Neural progenitor cell (in vitro differentiated cells): ENCODE measurements at regions not wholly inside any gene's neighbourhood (a gene's known extent, or its start where the extent isn't known, plus 50 kb on each side); places are given as distances from the start of the nearest gene placed in this dataset.

Experiments used
- DNase-seq: peaks from one replicate; pipeline ENCODE4 v3.0.0-alpha.2; 2016; ENCODE audit warnings: low spot score
- H2AFZ ChIP-seq: fragments of 200-600 bp; sonication (generic); replicated peaks from 2 replicates; pipeline ENCODE4 v1.6.1; 2016; ENCODE audit warnings: antibody characterized with exemption
- H3F3A ChIP-seq: fragments of 200-600 bp; sonication (generic); 2 replicates; pipeline ENCODE4 v1.6.1; 2016; ENCODE audit warnings: antibody characterized with exemption, low read depth
- H3K27ac ChIP-seq: fragments of 200-600 bp; sonication (generic); 2 replicates; pipeline ENCODE4 v1.5.1; 2016; ENCODE audit warnings: mild to moderate bottlenecking
- H3K27me3 ChIP-seq: fragments of 200-600 bp; sonication (generic); 2 replicates; pipeline ENCODE4 v1.6.1; 2016; ENCODE audit warnings: mild to moderate bottlenecking, moderate library complexity
- H3K36me3 ChIP-seq: fragments of 200-600 bp; sonication (generic); 2 replicates; pipeline ENCODE4 v1.5.1; 2016
- H3K4me1 ChIP-seq: fragments of 200-600 bp; sonication (generic); 2 replicates; pipeline ENCODE4 v1.6.1; 2016; ENCODE audit warnings: mixed run types
- H3K4me2 ChIP-seq: fragments of 200-600 bp; sonication (generic); 2 replicates; pipeline ENCODE4 v1.6.1; 2016
- H3K4me3 ChIP-seq: fragments of 200-600 bp; sonication (generic); 2 replicates; pipeline ENCODE4 v1.5.1; 2016
- H3K79me2 ChIP-seq: fragments of 200-600 bp; sonication (generic); 2 replicates; pipeline ENCODE4 v1.6.1; 2016; ENCODE audit warnings: low read depth
- H3K9ac ChIP-seq: fragments of 200-600 bp; sonication (generic); 2 replicates; pipeline ENCODE4 v1.6.1; 2016
- H3K9me3 ChIP-seq: fragments of 200-600 bp; sonication (generic); 2 replicates; pipeline ENCODE4 v1.5.1; 2016; ENCODE audit warnings: low read depth
- H4K20me1 ChIP-seq: fragments of 200-600 bp; sonication (generic); 2 replicates; pipeline ENCODE4 v1.6.1; 2016; ENCODE audit warnings: low read depth
- H3K27ac Mint-ChIP-seq: 3 replicates; pipeline ENCODE4 v1.8.0; 2021; ENCODE audit warnings: mixed read lengths
- H3K27me3 Mint-ChIP-seq: 2 replicates; pipeline ENCODE4 v1.8.0; 2022; ENCODE audit warnings: low read depth, mild to moderate bottlenecking, inconsistent platforms, moderate library complexity, mixed read lengths; ENCODE audit not compliant: insufficient read depth
- H3K36me3 Mint-ChIP-seq: 3 replicates; pipeline ENCODE4 v1.8.0; 2021; ENCODE audit warnings: mixed read lengths
- H3K4me1 Mint-ChIP-seq: 3 replicates; pipeline ENCODE4 v1.8.0; 2021; ENCODE audit warnings: mixed read lengths
- H3K4me3 Mint-ChIP-seq: 3 replicates; pipeline ENCODE4 v1.8.0; 2021; ENCODE audit warnings: mild to moderate bottlenecking, moderate library complexity, mixed read lengths
- H3K9me3 Mint-ChIP-seq: 3 replicates; pipeline ENCODE4 v1.8.0; 2020; ENCODE audit warnings: mixed read lengths
- EZH2 ChIP-seq: fragments of 200-600 bp; sonication (generic); IDR thresholded peaks from 2 replicates; pipeline ENCODE4 v1.6.1; 2017; ENCODE audit warnings: antibody characterized with exemption, mild to moderate bottlenecking, moderate library complexity
- EZH2phosphoT487 ChIP-seq: fragments of 200-600 bp; sonication (generic); IDR thresholded peaks from 2 replicates; pipeline ENCODE4 v1.6.1; 2017; ENCODE audit warnings: antibody characterized with exemption
- TF ChIP-seq, protein P1 (sequence below): fragments of 200-600 bp; sonication (generic); IDR thresholded peaks from 2 replicates; pipeline ENCODE4 v1.5.1; 2017; ENCODE audit warnings: antibody characterized with exemption, mild to moderate bottlenecking

DNA sequence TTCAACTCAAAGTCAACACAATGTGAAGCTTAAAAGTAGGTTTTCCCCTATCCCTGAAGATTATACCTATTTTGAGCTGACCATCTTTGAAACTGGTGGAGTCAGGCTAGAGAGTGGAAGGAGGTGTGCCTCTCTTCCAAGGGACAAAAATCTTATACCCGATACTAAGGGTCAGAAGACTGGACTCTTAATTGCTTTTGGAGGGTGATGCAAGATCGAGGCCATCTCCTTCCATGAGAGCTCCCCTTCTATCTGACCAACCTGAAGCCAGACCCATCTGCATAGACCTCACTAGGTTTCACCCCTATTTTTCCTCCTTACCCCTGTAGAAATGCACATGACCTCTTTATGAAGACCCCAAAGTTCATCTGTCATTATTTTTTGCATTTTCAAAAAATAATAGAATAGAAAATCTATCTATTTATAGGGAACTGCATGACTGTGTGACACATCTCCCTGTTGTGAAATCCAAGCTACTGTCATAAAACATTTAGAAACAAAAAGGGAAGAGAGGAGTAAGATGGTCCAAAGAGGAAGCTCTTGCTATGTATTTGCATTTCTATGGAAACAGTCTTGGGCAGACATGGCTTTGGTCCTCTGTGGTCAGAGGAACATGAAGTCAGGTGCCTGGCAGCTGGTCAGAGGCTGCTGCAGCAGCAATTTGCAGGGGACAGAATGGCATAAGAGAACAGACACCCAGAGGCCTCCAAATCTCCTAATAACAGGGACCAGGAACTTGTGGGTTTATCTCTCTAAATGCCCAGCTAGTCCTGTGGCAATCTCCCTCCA lies 349.2 kb downstream of the MAFB start:
- H3F3A ChIP-seq = no peaks in the 10 kb centered on the region
- H3K27ac ChIP-seq = no peak overlapping the region
- H2AFZ ChIP-seq = no peak overlapping the region
- DNase-seq = no peak
- no peak overlapping the region for H3K4me2 ChIP-seq
- no peaks in the 10 kb centered on the region for H4K20me1 ChIP-seq
- no peak overlapping the region for H3K4me3 ChIP-seq
- peaks cover 6% of the 10 kb centered on the region for H3K4me1 Mint-ChIP-seq
- no peak overlapping the region for H3K27ac Mint-ChIP-seq
- TF ChIP-seq EZH2 (no peak), EZH2phosphoT487 (no peak)
- TF ChIP-seq, protein P1, sequence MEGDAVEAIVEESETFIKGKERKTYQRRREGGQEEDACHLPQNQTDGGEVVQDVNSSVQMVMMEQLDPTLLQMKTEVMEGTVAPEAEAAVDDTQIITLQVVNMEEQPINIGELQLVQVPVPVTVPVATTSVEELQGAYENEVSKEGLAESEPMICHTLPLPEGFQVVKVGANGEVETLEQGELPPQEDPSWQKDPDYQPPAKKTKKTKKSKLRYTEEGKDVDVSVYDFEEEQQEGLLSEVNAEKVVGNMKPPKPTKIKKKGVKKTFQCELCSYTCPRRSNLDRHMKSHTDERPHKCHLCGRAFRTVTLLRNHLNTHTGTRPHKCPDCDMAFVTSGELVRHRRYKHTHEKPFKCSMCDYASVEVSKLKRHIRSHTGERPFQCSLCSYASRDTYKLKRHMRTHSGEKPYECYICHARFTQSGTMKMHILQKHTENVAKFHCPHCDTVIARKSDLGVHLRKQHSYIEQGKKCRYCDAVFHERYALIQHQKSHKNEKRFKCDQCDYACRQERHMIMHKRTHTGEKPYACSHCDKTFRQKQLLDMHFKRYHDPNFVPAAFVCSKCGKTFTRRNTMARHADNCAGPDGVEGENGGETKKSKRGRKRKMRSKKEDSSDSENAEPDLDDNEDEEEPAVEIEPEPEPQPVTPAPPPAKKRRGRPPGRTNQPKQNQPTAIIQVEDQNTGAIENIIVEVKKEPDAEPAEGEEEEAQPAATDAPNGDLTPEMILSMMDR = no peak
- no peak overlapping the region for H3K4me3 Mint-ChIP-seq
- no peaks in the 10 kb centered on the region for H3K36me3 ChIP-seq
- H3K36me3 Mint-ChIP-seq = no peaks in the 10 kb centered on the region
- peaks cover 8% of the 10 kb centered on the region for H3K4me1 ChIP-seq
- no peaks in the 10 kb centered on the region for H3K79me2 ChIP-seq
- H3K9me3 ChIP-seq = no peaks in the 10 kb centered on the region
- peaks cover 6% of the 10 kb centered on the region for H3K27me3 Mint-ChIP-seq
- H3K27me3 ChIP-seq = no peaks in the 10 kb centered on the region
- H3K9ac ChIP-seq = no peak overlapping the region
- H3K9me3 Mint-ChIP-seq = peaks cover 13% of the 10 kb centered on the region

DNA sequence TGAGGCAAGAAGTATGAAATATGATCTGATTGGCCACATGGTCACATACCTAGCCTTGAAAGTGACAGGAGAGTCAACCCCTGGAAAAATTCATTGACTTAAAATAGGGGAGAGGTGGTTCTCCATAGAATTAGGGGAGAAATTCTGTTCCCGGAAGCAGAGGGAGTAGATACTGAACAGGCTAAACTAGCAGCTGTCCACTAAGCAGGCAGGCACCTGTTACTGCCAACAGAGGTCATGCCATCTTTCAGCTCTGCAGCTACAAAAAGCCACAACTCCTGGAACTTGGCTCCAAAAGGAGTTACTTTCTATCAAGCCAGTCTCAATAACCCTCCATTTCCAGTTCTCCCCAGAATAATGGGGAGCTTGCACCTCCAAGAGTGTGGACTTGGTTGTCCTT lies 352.5 kb downstream of the MAFB start:
- TF ChIP-seq EZH2phosphoT487 (no peak), EZH2 (no peak)
- TF ChIP-seq, protein P1 = no peak
- Histone ChIP-seq H3K9me3 (no peaks in the 10 kb centered on the region), H2AFZ (no peak overlapping the region), H3K4me3 (no peak overlapping the region), H3K36me3 (no peaks in the 10 kb centered on the region), H4K20me1 (no peaks in the 10 kb centered on the region), H3K9ac (no peak overlapping the region), H3K4me2 (no peak overlapping the region), H3F3A (no peaks in the 10 kb centered on the region), H3K79me2 (no peaks in the 10 kb centered on the region), H3K27ac (no peak overlapping the region), H3K27me3 (no peaks in the 10 kb centered on the region), H3K4me1 (peaks cover 8% of the 10 kb centered on the region)
- DNase-seq = no peak
- no peaks in the 10 kb centered on the region for H3K9me3 Mint-ChIP-seq
- no peak overlapping the region for H3K4me3 Mint-ChIP-seq
- H3K36me3 Mint-ChIP-seq = no peaks in the 10 kb centered on the region
- no peak overlapping the region for H3K27ac Mint-ChIP-seq
- peaks cover 8% of the 10 kb centered on the region for H3K4me1 Mint-ChIP-seq
- H3K27me3 Mint-ChIP-seq = peaks cover 11% of the 10 kb centered on the region

DNA sequence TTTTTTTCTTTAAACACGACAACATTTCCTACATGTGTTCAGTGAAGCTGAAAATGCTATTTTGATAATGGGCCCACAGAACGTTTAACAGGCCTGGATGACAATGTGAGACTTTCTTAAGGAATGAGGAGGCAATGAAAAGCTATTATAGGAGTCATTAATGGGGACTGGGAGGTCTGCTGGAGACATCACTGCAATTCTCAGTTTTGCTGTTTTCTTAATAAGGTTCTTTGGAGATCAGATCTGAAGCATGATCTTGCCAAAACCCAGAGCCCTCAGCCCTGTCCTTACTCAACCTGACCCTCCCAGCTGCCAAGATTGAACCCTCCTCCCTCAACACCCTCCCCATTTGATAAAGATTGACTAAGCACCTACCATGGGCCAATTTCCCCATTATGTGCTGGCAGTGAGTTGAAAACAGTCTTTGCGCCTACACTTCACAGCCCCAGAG lies 353.1 kb downstream of the MAFB start:
- Histone ChIP-seq H3F3A (no peaks in the 10 kb centered on the region), H3K4me1 (peaks cover 8% of the 10 kb centered on the region), H3K27ac (no peak overlapping the region), H3K36me3 (no peaks in the 10 kb centered on the region), H3K9ac (no peak overlapping the region), H3K27me3 (no peaks in the 10 kb centered on the region), H3K4me2 (no peak overlapping the region), H2AFZ (no peak overlapping the region), H4K20me1 (no peaks in the 10 kb centered on the region), H3K4me3 (no peak overlapping the region), H3K9me3 (no peaks in the 10 kb centered on the region), H3K79me2 (no peaks in the 10 kb centered on the region)
- H3K4me1 Mint-ChIP-seq = peaks cover 8% of the 10 kb centered on the region
- H3K36me3 Mint-ChIP-seq = no peaks in the 10 kb centered on the region
- TF ChIP-seq EZH2phosphoT487 (no peak), EZH2 (no peak)
- TF ChIP-seq, protein P1 = no peak
- H3K27ac Mint-ChIP-seq = no peak overlapping the region
- H3K9me3 Mint-ChIP-seq = no peaks in the 10 kb centered on the region
- DNase-seq = no peak
- peaks cover 11% of the 10 kb centered on the region for H3K27me3 Mint-ChIP-seq
- H3K4me3 Mint-ChIP-seq = no peak overlapping the region
